ENCODE measurements at regions not wholly inside any gene's neighbourhood (a gene's known extent, or its start where the extent isn't known, plus 50 kb on each side); places are given as distances from the start of the nearest gene placed in this dataset.

DNA sequence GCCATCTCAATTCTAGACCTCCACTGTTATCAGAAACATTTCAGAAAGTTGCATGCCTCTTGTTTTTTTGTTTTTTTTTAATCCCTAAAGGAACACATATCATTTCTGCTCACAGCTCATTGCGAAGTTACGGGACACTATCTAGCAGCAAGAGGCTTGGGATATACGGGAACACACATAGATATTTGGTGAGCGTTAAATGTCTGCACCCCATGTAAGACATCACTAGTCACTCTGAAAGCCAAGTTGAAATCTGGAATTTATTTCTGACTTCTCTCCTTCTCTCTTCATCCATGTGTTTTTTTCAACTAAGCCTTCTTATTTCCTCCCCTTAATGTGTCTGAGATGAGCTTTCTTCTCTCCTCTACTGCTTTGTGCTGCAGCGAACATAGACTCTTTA, 683.7 kb downstream of the PDHA2 start:
- TF ChIP-seq, protein P1, sequence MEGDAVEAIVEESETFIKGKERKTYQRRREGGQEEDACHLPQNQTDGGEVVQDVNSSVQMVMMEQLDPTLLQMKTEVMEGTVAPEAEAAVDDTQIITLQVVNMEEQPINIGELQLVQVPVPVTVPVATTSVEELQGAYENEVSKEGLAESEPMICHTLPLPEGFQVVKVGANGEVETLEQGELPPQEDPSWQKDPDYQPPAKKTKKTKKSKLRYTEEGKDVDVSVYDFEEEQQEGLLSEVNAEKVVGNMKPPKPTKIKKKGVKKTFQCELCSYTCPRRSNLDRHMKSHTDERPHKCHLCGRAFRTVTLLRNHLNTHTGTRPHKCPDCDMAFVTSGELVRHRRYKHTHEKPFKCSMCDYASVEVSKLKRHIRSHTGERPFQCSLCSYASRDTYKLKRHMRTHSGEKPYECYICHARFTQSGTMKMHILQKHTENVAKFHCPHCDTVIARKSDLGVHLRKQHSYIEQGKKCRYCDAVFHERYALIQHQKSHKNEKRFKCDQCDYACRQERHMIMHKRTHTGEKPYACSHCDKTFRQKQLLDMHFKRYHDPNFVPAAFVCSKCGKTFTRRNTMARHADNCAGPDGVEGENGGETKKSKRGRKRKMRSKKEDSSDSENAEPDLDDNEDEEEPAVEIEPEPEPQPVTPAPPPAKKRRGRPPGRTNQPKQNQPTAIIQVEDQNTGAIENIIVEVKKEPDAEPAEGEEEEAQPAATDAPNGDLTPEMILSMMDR (IDR thresholded peaks at IDR 0.05; ENCODE audit: extremely low read depth in 1 of 2, insufficient read depth in 1 of 2, low read depth in 1 of 2, low read length in 2 of 2): no peak
- TF ChIP-seq POLR2AphosphoS5 (IDR thresholded peaks at IDR 0.05; ENCODE audit: insufficient read depth, low read depth, low read length): no peak
- TF ChIP-seq, protein P2, sequence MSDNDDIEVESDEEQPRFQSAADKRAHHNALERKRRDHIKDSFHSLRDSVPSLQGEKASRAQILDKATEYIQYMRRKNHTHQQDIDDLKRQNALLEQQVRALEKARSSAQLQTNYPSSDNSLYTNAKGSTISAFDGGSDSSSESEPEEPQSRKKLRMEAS (IDR thresholded peaks at IDR 0.05; ENCODE audit: insufficient read depth, insufficient read length): no peak
- no peak for TF ChIP-seq POLR2A (IDR thresholded peaks at IDR 0.05; ENCODE audit: low read depth, low read length)
- TF ChIP-seq MYC (IDR thresholded peaks at IDR 0.05; ENCODE audit: low read depth, low read length): no peak
- no peak for TF ChIP-seq JUN (IDR thresholded peaks at IDR 0.05; ENCODE audit: borderline replicate concordance, insufficient read depth, insufficient read length, low read depth)
